Spleen (tissue), 11 donors: ENCODE measurements at regions not wholly inside any gene's neighbourhood (a gene's known extent, or its start where the extent isn't known, plus 50 kb on each side); places are given as distances from the start of the nearest gene placed in this dataset.

ENCODE experiments used
- DNase-seq: peaks from one replicate; pipeline ENCODE4 v3.0.0-alpha.2; 2020
- H3K27ac ChIP-seq, 8 donors: fragments of 200-600 bp; sonication (generic) in 7 of 8; 1 replicate in 4 of 8; 2 replicates in 4 of 8; pipeline versions ENCODE4 v1.5.0 to v1.8.0; 2016 to 2021; ENCODE audit warnings: inconsistent platforms in 4 of 8, mild to moderate bottlenecking in 4 of 8, moderate library complexity in 1 of 8
- H3K27me3 ChIP-seq, 7 donors: fragments of 200-600 bp; sonication (generic) in 6 of 7; replicated peaks in 1 of 7; 1 replicate in 4 of 7; 2 replicates in 3 of 7; pipeline versions ENCODE4 v1.5.0 to v1.8.0; 2016 to 2021; ENCODE audit warnings: inconsistent platforms in 3 of 7, mild to moderate bottlenecking in 1 of 7
- H3K36me3 ChIP-seq, 6 donors: fragments of 200-600 bp; sonication (generic) in 5 of 6; 1 replicate in 4 of 6; 2 replicates in 2 of 6; pipeline versions ENCODE4 v1.5.0 to v1.8.0; 2016 to 2021; ENCODE audit warnings: inconsistent platforms in 2 of 6
- H3K4me1 ChIP-seq, 6 donors: fragments of 200-600 bp; sonication (generic) in 5 of 6; 1 replicate in 3 of 6; 2 replicates in 3 of 6; pipeline versions ENCODE4 v1.5.0 to v1.8.0; 2016 to 2021; ENCODE audit warnings: inconsistent platforms in 3 of 6
- H3K4me3 ChIP-seq, 8 donors: fragments of 200-600 bp; sonication (generic) in 7 of 8; 1 replicate in 4 of 8; 2 replicates in 4 of 8; pipeline versions ENCODE4 v1.5.0 to v1.8.0; 2016 to 2021; ENCODE audit warnings: inconsistent platforms in 4 of 8, mild to moderate bottlenecking in 4 of 8, moderate library complexity in 2 of 8
- H3K9me3 ChIP-seq, 8 donors: fragments of 200-600 bp; sonication (generic) in 7 of 8; 1 replicate in 4 of 8; 2 replicates in 4 of 8; pipeline versions ENCODE4 v1.5.0 to v1.8.0; 2016 to 2021; ENCODE audit warnings: inconsistent platforms in 4 of 8
- CTCF ChIP-seq, 11 experiments: fragments of 200-600 bp in 7 of 11; fragments of 450-650 bp in 4 of 11; sonication (generic) in 4 of 11; IDR thresholded peaks in 8 of 11; conservative IDR thresholded peaks in 3 of 11; 1 replicate in 7 of 11; 2 replicates in 4 of 11; pipeline versions ENCODE4 v1.4.0 to v1.8.0; 2016 to 2021; ENCODE audit warnings: antibody characterized with exemption in 11 of 11, inconsistent platforms in 4 of 11, mild to moderate bottlenecking in 1 of 11
- POLR2A ChIP-seq, 3 donors: fragments of 450-650 bp; IDR thresholded peaks; one replicate each; pipeline ENCODE4 v1.5.1; 2017; ENCODE audit warnings: antibody characterized with exemption in 3 of 3, mild to moderate bottlenecking in 1 of 3
- POLR2AphosphoS5 ChIP-seq, 3 donors: sonication (generic); formaldehyde crosslinking; IDR thresholded peaks; one replicate each; pipeline ENCODE4 v1.5.1; 2017; ENCODE audit warnings: antibody characterized with exemption in 3 of 3
- WGBS, 5 donors: extraction: QIAGEN DNeasy Blood & Tissue Kit in 3 of 5; methylation state at CpG; one replicate each; pipeline versions ENCODE4 v1.1.5 to v1.1.7; 2013 to 2018; 5-methylcytosine and 5-hydroxymethylcytosine counted together
- intact Hi-C: fragments of 100-400 bp; cut with DNase I; formaldehyde crosslinking; loops from one replicate; pipeline ENCODE4 v1.15.0; 2023; ENCODE audit warnings: low total_unique reads
- donor health status: healthy with polysubstance abuse.
- donor health status: DM: no; HTN: no; CAD: no; lungs with moderate emphysema.
- donor health status: DM: no; HTN: no; CAD: no.
- donor health status: Bipolar disorder and iron deficiency.
- donor health status: healthy.
- donor health status: DM: no; HTN: no; CAD: no.
- donor health status: DM: yes; HTN: yes; CAD: no.

- H3K9me3 ChIP-seq: peaks cover 0 to 20% (median 0%) of the 10 kb centered on the region in 8 donors
- H3K36me3 ChIP-seq: no peaks in the 10 kb centered on the region
- no peak for TF ChIP-seq POLR2AphosphoS5 (IDR thresholded peaks at IDR 0.05)
- no peak for TF ChIP-seq CTCF (IDR thresholded peaks at IDR 0.05 in 8 of 11, conservative IDR thresholded peaks at IDR 0.05 in 3 of 11)
- no peak for TF ChIP-seq POLR2A (IDR thresholded peaks at IDR 0.05)
- no peak overlapping the region for H3K4me3 ChIP-seq
- H3K4me1 ChIP-seq: no peaks in the 10 kb centered on the region
- intact Hi-C loops: no loop called here
- no peak overlapping the region for H3K27ac ChIP-seq
- DNase-seq: no peak
- H3K27me3 ChIP-seq: no peaks in the 10 kb centered on the region
- WGBS, 5 donors: 88 to 100% (median 94%) methylated on average over 1 of the region's 1 CpG
Observed at GRCh38 chr5:23302438-23302837, 205.0 kb upstream of the PRDM9 start.

- no peaks in the 10 kb centered on the region for H3K36me3 ChIP-seq
- intact Hi-C loops: no loop called here
- H3K4me3 ChIP-seq: no peak overlapping the region
- no peak for DNase-seq
- no peaks in the 10 kb centered on the region for H3K27me3 ChIP-seq
- H3K9me3 ChIP-seq: peaks cover 0 to 13% (median 8%) of the 10 kb centered on the region in 8 donors
- no peaks in the 10 kb centered on the region for H3K4me1 ChIP-seq
- TF ChIP-seq POLR2A (IDR thresholded peaks at IDR 0.05) (no peak), CTCF (IDR thresholded peaks at IDR 0.05 in 8 of 11, conservative IDR thresholded peaks at IDR 0.05 in 3 of 11) (no peak), POLR2AphosphoS5 (IDR thresholded peaks at IDR 0.05) (no peak)
- H3K27ac ChIP-seq: no peak overlapping the region
- WGBS, 5 donors: 79 to 86% (median 81%) methylated on average over 2 of the region's 2 CpGs
Observed at GRCh38 chr5:23289162-23289561, 218.2 kb upstream of the PRDM9 start.

GRCh38 chr5:23284656-23285055, 222.8 kb upstream of the PRDM9 start:
- H3K27me3 ChIP-seq: no peaks in the 10 kb centered on the region
- TF ChIP-seq POLR2AphosphoS5 (IDR thresholded peaks at IDR 0.05) (no peak), POLR2A (IDR thresholded peaks at IDR 0.05) (no peak)
- H3K27ac ChIP-seq: no peak overlapping the region
- H3K4me1 ChIP-seq: no peaks in the 10 kb centered on the region
- no peak overlapping the region for H3K4me3 ChIP-seq
- 77 to 89% (median 82%) methylated on average over 2 of the region's 2 CpGs for WGBS, 5 donors
- DNase-seq: no peak
- H3K9me3 ChIP-seq: no peaks in the 10 kb centered on the region
- intact Hi-C loops: no loop called here
- H3K36me3 ChIP-seq: no peaks in the 10 kb centered on the region

- H3K27ac ChIP-seq: no peak overlapping the region
- H3K9me3 ChIP-seq: peaks cover 0 to 13% (median 0%) of the 10 kb centered on the region in 8 donors
- H3K4me3 ChIP-seq: no peak overlapping the region
- 76 to 87% (median 81%) methylated on average over 3 of the region's 3 CpGs for WGBS, 5 donors
- DNase-seq: no peak
- no peaks in the 10 kb centered on the region for H3K36me3 ChIP-seq
- H3K27me3 ChIP-seq: no peaks in the 10 kb centered on the region
- TF ChIP-seq POLR2A (IDR thresholded peaks at IDR 0.05) (no peak), POLR2AphosphoS5 (IDR thresholded peaks at IDR 0.05) (no peak), CTCF (IDR thresholded peaks at IDR 0.05 in 8 of 11, conservative IDR thresholded peaks at IDR 0.05 in 3 of 11) (no peak)
- H3K4me1 ChIP-seq: no peaks in the 10 kb centered on the region
- intact Hi-C loops: no loop called here
Observed at GRCh38 chr5:23274171-23274570, 233.2 kb upstream of the PRDM9 start.

- no peak for DNase-seq
- no peak overlapping the region for H3K4me3 ChIP-seq
- intact Hi-C loops: no loop called here
- H3K4me1 ChIP-seq: no peaks in the 10 kb centered on the region
- TF ChIP-seq CTCF (IDR thresholded peaks at IDR 0.05 in 8 of 11, conservative IDR thresholded peaks at IDR 0.05 in 3 of 11) (no peak), POLR2AphosphoS5 (IDR thresholded peaks at IDR 0.05) (no peak), POLR2A (IDR thresholded peaks at IDR 0.05) (no peak)
- 58 to 91% (median 82%) methylated on average over 2 of the region's 2 CpGs for WGBS, 5 donors
- peaks cover 0 to 5% (median 0%) of the 10 kb centered on the region in 8 donors for H3K9me3 ChIP-seq
- no peaks in the 10 kb centered on the region for H3K27me3 ChIP-seq
- no peaks in the 10 kb centered on the region for H3K36me3 ChIP-seq
- no peak overlapping the region for H3K27ac ChIP-seq
Observed at GRCh38 chr5:23269981-23270380, 237.4 kb upstream of the PRDM9 start.
